ENCODE measurements at regions not wholly inside any gene's neighbourhood (a gene's known extent, or its start where the extent isn't known, plus 50 kb on each side); places are given as distances from the start of the nearest gene placed in this dataset.
A peak's percentile ranks its signal among the peaks of the same experiment; 100 is the strongest.

DNA sequence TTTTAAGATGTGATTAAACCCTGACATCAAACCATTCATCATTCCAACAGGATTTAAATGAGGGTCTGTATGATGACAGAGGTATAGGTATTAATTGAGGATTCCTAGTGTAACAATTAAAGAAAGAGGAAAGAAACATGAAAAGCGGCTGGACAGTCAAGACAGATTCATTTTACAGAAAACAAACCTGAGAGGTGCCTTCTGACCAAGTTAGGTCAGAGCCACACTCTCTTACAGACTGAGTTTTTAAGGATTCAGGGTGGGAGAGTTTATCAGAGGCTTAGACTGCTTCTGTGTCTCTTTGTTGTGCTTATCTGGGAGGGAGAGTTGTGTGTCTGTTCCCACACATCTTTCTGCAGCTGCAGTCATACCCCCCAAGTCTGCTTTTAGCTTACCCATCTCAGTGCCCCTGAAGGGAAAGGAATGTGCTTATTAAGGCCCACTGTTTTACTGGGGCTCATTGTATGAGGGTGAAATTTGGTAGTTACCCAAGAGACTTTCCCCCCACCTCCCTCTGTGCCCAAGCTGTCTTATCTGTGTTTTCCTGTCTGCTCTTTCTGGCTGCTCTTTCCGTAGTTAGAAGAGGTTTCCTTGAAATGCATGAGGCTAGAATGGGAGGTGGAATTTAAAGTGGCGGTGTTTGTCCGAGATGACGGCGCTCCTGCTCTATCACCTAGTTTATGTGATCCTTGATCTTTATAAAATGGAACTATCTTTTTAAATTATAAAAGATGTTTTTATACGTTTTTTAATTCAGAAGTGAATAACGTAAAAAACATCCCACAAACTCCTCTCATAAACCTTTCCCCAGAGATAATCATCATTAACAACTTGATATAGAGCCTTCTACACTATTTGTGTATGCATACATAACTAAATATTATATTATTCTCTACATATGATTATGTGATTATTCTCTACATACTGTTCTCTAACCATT lies 96.0 kb upstream of the TNFSF4 start (continued):
- TF ChIP-seq ZNF696 (CRISPR knock-in tag; conservative IDR thresholded peaks at IDR 0.05) (no peak), BCLAF1 (IDR thresholded peaks at IDR 0.05; ENCODE audit: borderline replicate concordance in 1 of 2, control insufficient read depth in 1 of 2, low read depth in 2 of 2, low read length in 1 of 2) (no peak), ZNF232 (CRISPR knock-in tag; IDR thresholded peaks at IDR 0.05) (no peak), ZNF740 (CRISPR knock-in tag; IDR thresholded peaks at IDR 0.05) (peak; percentile 15; the same call in 1 of the 2 replicates), ZNF740 (tag; IDR thresholded peaks at IDR 0.05) (no peak), TAF15 (IDR thresholded peaks at IDR 0.05; ENCODE audit: low read depth, low read length) (no peak), ZNF668 (CRISPR knock-in tag; IDR thresholded peaks at IDR 0.05) (peak; percentile 41; the same call in 1 of the 2 replicates), MYC (IDR thresholded peaks at IDR 0.05; ENCODE audit: low read depth, low read length) (peak; percentile 49; the same call in 1 of the 2 replicates), MYC (CRISPR knock-in tag; IDR thresholded peaks at IDR 0.05; ENCODE audit: borderline replicate concordance, low read depth) (no peak), ZNF174 (CRISPR knock-in tag; IDR thresholded peaks at IDR 0.05) (0 out of 2 replicates have a peak, but pooled peaks have one; percentile 62), ZFX (CRISPR knock-in tag; IDR thresholded peaks at IDR 0.05) (no peak), BACH1 (tag; IDR thresholded peaks at IDR 0.05) (0 out of 2 replicates have a peak, but pooled peaks have one; percentile 41), HMGN3 (IDR thresholded peaks at IDR 0.05; ENCODE audit: borderline replicate concordance, extremely low read depth, insufficient read length, low read depth, low read length) (no peak), RFX7 (CRISPR knock-in tag; IDR thresholded peaks at IDR 0.05) (no peak), MED1 (CRISPR knock-in tag; IDR thresholded peaks at IDR 0.05; ENCODE audit: borderline replicate concordance) (no peak), HOXB6 (CRISPR knock-in tag; IDR thresholded peaks at IDR 0.05; ENCODE audit: borderline replicate concordance) (no peak), MAZ (CRISPR knock-in tag; conservative IDR thresholded peaks at IDR 0.05 in 1 of 2, IDR thresholded peaks at IDR 0.05 in 1 of 2) (peak; percentile 75 to 80), DIDO1 (tag; IDR thresholded peaks at IDR 0.05; ENCODE audit: low read depth) (no peak), TRIM28 (IDR thresholded peaks at IDR 0.05) (no peak), ZNF133 (CRISPR knock-in tag; IDR thresholded peaks at IDR 0.05) (no peak), NCOR1 (IDR thresholded peaks at IDR 0.05) (peak; percentile 78)
- TF ChIP-seq, protein P1, sequence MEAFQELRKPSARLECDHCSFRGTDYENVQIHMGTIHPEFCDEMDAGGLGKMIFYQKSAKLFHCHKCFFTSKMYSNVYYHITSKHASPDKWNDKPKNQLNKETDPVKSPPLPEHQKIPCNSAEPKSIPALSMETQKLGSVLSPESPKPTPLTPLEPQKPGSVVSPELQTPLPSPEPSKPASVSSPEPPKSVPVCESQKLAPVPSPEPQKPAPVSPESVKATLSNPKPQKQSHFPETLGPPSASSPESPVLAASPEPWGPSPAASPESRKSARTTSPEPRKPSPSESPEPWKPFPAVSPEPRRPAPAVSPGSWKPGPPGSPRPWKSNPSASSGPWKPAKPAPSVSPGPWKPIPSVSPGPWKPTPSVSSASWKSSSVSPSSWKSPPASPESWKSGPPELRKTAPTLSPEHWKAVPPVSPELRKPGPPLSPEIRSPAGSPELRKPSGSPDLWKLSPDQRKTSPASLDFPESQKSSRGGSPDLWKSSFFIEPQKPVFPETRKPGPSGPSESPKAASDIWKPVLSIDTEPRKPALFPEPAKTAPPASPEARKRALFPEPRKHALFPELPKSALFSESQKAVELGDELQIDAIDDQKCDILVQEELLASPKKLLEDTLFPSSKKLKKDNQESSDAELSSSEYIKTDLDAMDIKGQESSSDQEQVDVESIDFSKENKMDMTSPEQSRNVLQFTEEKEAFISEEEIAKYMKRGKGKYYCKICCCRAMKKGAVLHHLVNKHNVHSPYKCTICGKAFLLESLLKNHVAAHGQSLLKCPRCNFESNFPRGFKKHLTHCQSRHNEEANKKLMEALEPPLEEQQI (IDR thresholded peaks at IDR 0.05): peak; percentile 73
